Sigmoid colon (tissue), 4 donors: ENCODE measurements at regions not wholly inside any gene's neighbourhood (a gene's known extent, or its start where the extent isn't known, plus 50 kb on each side); places are given as distances from the start of the nearest gene placed in this dataset.

Experiments
- POLR2A ChIP-seq, 2 donors: fragments of 450-650 bp; IDR thresholded peaks; one replicate each; pipeline ENCODE4 v1.6.1; 2016; ENCODE audit warnings: antibody characterized with exemption in 2 of 2, mild to moderate bottlenecking in 2 of 2, moderate library complexity in 2 of 2
- POLR2AphosphoS5 ChIP-seq, 4 donors: sonication (generic); formaldehyde crosslinking; IDR thresholded peaks; one replicate each; pipeline ENCODE4 v1.6.1; 2017; ENCODE audit warnings: antibody characterized with exemption in 4 of 4
- TF ChIP-seq, protein P1 (sequence below), 4 experiments: fragments of 450-650 bp in 3 of 4; fragments of 200-600 bp in 1 of 4; IDR thresholded peaks; one replicate each; pipeline ENCODE4 v1.5.1; 2016 to 2019; ENCODE audit warnings: antibody characterized with exemption in 4 of 4, mild to moderate bottlenecking in 3 of 4, moderate library complexity in 2 of 4

DNA sequence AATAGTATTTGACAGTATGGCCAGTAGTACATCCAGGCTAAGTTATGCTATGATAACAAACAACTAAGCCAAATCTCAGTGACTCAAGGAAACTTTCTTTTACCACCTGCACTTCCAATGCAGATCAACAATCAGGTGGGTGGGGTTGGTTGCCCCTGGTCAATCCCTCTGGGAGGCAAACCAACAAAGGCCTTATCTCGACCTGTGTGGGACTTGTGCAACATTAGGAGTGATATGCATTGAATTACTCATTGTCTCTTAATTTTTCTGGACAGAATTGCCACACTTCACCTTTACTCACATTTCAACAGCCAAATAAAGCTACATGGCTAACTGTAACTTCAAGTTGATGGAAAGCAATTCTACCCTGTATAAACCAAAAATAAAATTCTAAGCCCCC lies 1049.3 kb upstream of the CDH2 start:
- TF ChIP-seq POLR2A (IDR thresholded peaks at IDR 0.05) (no peak), POLR2AphosphoS5 (IDR thresholded peaks at IDR 0.05) (no peak)
- TF ChIP-seq, protein P1, sequence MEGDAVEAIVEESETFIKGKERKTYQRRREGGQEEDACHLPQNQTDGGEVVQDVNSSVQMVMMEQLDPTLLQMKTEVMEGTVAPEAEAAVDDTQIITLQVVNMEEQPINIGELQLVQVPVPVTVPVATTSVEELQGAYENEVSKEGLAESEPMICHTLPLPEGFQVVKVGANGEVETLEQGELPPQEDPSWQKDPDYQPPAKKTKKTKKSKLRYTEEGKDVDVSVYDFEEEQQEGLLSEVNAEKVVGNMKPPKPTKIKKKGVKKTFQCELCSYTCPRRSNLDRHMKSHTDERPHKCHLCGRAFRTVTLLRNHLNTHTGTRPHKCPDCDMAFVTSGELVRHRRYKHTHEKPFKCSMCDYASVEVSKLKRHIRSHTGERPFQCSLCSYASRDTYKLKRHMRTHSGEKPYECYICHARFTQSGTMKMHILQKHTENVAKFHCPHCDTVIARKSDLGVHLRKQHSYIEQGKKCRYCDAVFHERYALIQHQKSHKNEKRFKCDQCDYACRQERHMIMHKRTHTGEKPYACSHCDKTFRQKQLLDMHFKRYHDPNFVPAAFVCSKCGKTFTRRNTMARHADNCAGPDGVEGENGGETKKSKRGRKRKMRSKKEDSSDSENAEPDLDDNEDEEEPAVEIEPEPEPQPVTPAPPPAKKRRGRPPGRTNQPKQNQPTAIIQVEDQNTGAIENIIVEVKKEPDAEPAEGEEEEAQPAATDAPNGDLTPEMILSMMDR (IDR thresholded peaks at IDR 0.05): no peak
